ENCODE measurements at regions not wholly inside any gene's neighbourhood (a gene's known extent, or its start where the extent isn't known, plus 50 kb on each side); places are given as distances from the start of the nearest gene placed in this dataset.

GRCh38 chr4:138053641-138054301 is 188.4 kb downstream of the SLC7A11 start:
- no peak for TF ChIP-seq CTCF (IDR thresholded peaks at IDR 0.05)
- TF ChIP-seq POLR2A (IDR thresholded peaks at IDR 0.05), result no peak
